HUES64 (cell line): ENCODE measurements at regions not wholly inside any gene's neighbourhood (a gene's known extent, or its start where the extent isn't known, plus 50 kb on each side); places are given as distances from the start of the nearest gene placed in this dataset.

ENCODE experiments used
- H3K27ac ChIP-seq: 2 replicates; pipeline ENCODE4 v1.7.0; 2013; ENCODE audit warnings: low read depth, low read length, inconsistent platforms
- H3K27me3 ChIP-seq: 2 replicates; pipeline ENCODE4 v1.6.1; 2013; ENCODE audit warnings: mild to moderate bottlenecking, low read length; ENCODE audit not compliant: insufficient read depth
- H3K36me3 ChIP-seq: 2 replicates; pipeline ENCODE4 v1.6.1; 2013; ENCODE audit warnings: mild to moderate bottlenecking, low read length; ENCODE audit not compliant: insufficient read depth
- H3K4me1 ChIP-seq: 2 replicates; pipeline ENCODE4 v1.6.1; 2013; ENCODE audit warnings: mild to moderate bottlenecking, low read length, moderate library complexity; ENCODE audit not compliant: insufficient read depth
- H3K4me3 ChIP-seq: 2 replicates; pipeline ENCODE4 v1.5.1; 2013; ENCODE audit warnings: mild to moderate bottlenecking, low read length, moderate library complexity
- H3K9ac ChIP-seq: 2 replicates; pipeline ENCODE4 v1.6.1; 2013; ENCODE audit warnings: mild to moderate bottlenecking, low read depth, low read length
- H3K9me3 ChIP-seq: 2 replicates; pipeline ENCODE4 v1.6.1; 2013; ENCODE audit warnings: low read depth, low read length; ENCODE audit not compliant: insufficient read depth
- WGBS: fragments of 150-250, 120-280 bp; methylation state at CpG from one replicate; pipeline ENCODE4 v1.1.7; 2013; ENCODE audit warnings: missing lambda C conversion rate; 5-methylcytosine and 5-hydroxymethylcytosine counted together

DNA sequence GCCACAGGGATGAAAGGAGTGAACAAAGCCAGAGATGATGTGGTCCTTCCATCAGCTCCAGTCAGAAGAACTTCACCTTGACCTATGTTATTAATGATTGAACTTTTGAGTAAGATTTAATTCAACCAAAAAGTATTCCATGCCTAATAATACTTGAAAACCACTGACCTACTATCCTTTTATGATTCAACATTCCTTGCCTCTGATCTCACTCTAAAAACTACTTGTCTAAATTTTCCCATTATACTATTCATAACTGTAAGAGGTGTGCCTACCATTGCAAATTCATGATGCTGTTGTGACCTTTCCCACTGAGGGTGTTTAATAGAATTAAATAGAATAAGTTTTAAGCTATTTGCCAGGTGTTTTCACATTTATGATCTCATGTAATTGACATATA is 164.7 kb upstream of the GUCY1A2 start:
- Histone ChIP-seq H3K9ac (no peak overlapping the region), H3K4me3 (no peak overlapping the region), H3K4me1 (no peaks in the 10 kb centered on the region), H3K36me3 (no peaks in the 10 kb centered on the region), H3K9me3 (no peaks in the 10 kb centered on the region), H3K27me3 (no peaks in the 10 kb centered on the region), H3K27ac (no peak overlapping the region)

DNA sequence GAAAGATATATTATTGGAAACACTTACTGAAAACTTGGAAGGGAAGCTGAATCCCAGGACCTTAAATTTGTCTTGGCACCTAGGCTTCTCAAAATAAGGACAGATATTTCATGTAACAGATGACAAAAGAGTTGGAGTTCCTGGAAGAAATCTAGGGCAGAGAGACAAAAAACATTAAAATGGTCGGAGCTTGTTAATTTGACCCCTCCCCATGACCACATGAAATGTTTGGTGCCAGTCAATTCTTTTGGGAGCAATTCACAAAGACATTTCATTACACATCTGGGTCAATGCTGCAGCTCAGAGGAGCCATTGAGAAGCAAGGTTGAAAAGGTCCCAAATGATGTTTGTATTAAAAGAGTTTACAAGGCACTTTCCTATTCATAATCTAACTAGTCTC is 162.0 kb upstream of the GUCY1A2 start:
- Histone ChIP-seq H3K36me3 (no peaks in the 10 kb centered on the region), H3K9me3 (no peaks in the 10 kb centered on the region), H3K9ac (no peak overlapping the region), H3K27ac (no peak overlapping the region), H3K4me1 (no peaks in the 10 kb centered on the region), H3K27me3 (no peaks in the 10 kb centered on the region), H3K4me3 (no peak overlapping the region)
- 90% methylated on average over 1 of the region's 1 CpG for WGBS

DNA sequence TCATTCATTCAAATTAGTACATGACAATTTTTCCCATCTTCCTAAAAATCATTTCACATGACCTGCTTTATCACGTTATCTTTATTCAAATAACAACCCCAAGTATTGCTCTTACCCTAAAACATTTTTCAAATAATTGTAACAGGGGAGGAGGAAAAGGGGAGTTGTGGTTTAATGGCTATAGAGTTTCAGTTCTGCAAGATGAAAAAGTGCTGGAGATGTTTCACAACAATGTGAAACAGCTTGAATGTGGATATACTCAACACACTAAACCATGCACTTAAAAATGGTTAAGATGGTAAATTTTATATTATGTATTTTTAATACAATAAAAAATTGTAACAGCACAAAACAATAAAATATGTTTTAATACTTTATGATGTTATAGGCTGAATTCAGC is 161.6 kb upstream of the GUCY1A2 start:
- Histone ChIP-seq H3K27ac (no peak overlapping the region), H3K4me3 (no peak overlapping the region), H3K9me3 (no peaks in the 10 kb centered on the region), H3K36me3 (no peaks in the 10 kb centered on the region), H3K9ac (no peak overlapping the region), H3K27me3 (no peaks in the 10 kb centered on the region), H3K4me1 (no peaks in the 10 kb centered on the region)
- WGBS: 88% methylated on average over 1 of the region's 1 CpG

DNA sequence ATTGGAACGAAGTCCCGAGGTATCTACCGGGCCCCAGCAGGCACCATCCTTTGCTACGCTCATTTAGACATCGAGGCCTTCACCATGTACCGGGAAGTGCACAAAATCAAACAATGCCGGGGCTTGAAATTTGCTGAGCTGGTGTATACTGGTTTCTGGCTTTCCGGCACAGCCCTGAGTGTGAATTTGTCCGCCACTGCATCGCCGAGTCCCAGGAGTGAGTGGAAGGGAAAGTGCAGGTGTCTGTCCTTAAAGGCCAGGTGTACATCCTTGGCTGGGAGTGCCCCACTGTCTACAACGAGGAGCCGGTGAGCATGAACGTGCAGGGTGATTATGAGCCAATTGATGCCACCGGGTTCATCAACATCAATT is 158.8 kb upstream of the GUCY1A2 start:
- no peak overlapping the region for H3K27ac ChIP-seq
- H3K9me3 ChIP-seq: no peaks in the 10 kb centered on the region
- no peaks in the 10 kb centered on the region for H3K36me3 ChIP-seq
- no peak overlapping the region for H3K4me3 ChIP-seq
- H3K27me3 ChIP-seq: no peaks in the 10 kb centered on the region
- WGBS: 91% methylated on average over 15 of the region's 15 CpGs
- peaks cover 8% of the 10 kb centered on the region for H3K4me1 ChIP-seq
- no peak overlapping the region for H3K9ac ChIP-seq

DNA sequence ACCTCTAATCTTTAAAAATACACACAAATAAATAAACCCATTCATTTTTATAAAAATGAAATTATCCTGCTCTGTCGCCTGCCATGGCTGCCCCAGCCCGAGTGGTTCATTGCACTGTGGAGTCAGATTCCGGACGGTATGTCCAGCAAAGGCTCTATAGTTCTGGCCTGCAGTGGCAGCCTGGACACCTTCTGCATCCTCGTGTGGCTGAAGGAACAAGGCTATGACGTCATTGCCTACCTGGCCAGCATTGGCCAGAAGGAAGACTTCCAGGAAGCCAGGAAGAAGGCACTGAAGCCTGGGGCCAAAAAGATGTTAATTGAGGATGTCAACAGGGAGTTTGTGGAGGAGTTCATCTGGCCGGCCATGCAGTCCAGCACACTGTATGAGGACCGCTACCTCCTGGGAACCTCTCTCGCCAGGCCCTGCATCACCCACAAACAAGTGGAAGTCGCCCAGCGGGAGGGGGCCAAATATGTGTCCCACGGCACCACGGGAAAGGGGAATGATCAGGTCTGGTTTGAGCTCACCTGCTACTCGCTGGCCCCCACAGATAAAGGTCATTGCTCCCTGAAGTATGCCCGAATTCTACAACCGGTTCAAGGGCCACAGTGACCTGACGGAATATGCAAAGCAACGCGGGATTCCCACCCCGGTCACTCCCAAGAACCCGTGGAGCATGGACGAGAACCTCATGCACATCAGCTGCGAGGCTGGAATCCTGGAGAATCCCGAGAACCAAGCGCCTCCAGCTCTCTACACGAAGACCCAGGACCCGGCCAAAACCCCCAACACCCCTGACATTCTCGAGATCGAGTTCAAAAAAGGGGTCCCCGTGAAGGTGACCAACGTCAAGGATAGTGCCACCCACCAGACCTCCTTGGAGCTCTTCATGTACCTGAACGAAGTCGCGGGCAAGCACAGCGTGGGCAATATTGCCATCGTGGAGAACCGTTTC is 158.2 kb upstream of the GUCY1A2 start:
- Histone ChIP-seq H3K27ac (no peak overlapping the region), H3K9me3 (no peaks in the 10 kb centered on the region), H3K4me3 (no peak overlapping the region), H3K36me3 (no peaks in the 10 kb centered on the region), H3K4me1 (peaks cover 8% of the 10 kb centered on the region), H3K27me3 (no peaks in the 10 kb centered on the region), H3K9ac (no peak overlapping the region)
- 95% methylated on average over 37 of the region's 37 CpGs for WGBS

DNA sequence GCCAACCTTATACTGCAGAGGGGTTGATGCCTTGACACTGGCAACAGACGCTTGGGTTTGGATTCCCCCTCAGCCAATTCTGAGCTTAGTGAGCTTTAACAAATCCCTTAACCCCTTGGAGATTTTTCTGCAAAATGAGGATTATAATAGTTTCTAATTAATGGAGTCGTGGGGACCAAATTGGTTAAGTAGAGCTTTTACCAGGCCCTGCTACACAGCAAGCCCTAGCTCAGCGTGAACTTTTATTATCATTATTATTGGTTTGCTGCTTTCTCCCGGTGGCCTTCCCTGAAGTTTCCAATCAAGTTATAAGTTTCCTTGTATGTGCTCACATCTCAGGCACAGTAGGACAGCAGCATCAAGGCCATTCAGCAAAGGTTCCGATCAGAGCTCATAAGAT is 156.6 kb upstream of the GUCY1A2 start:
- no peak overlapping the region for H3K4me3 ChIP-seq
- 88% methylated on average over 5 of the region's 5 CpGs for WGBS
- no peak overlapping the region for H3K27ac ChIP-seq
- peaks cover 3% of the 10 kb centered on the region; the same call in 1 of the 2 replicates for H3K9me3 ChIP-seq
- H3K36me3 ChIP-seq: no peaks in the 10 kb centered on the region
- H3K9ac ChIP-seq: no peak overlapping the region
- no peaks in the 10 kb centered on the region for H3K27me3 ChIP-seq
- H3K4me1 ChIP-seq: peaks cover 8% of the 10 kb centered on the region

DNA sequence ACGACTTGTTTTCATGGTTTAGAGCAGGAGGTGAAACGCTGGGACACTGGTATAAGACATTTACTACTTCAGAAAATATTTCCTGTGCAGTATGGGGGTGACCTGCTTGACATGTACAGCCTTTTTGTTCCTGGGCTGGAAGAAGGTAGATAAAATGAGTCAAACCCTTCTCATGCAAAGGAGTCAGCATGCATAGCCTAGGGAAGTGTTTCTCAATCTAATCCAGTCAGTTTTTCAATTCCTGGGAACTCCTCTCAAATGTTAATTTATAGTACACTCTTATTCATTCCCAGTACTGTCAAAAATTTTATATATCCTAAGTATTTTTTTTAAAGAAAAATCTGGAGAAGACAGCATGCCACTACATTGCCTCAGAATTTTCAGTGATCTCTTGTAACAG is 154.7 kb upstream of the GUCY1A2 start:
- WGBS: 80% methylated on average over 1 of the region's 2 CpGs
- H3K4me3 ChIP-seq: no peak overlapping the region
- H3K4me1 ChIP-seq: peaks cover 8% of the 10 kb centered on the region
- H3K36me3 ChIP-seq: no peaks in the 10 kb centered on the region
- no peak overlapping the region for H3K27ac ChIP-seq
- no peak overlapping the region for H3K9ac ChIP-seq
- H3K27me3 ChIP-seq: no peaks in the 10 kb centered on the region
- peaks cover 3% of the 10 kb centered on the region; the same call in 1 of the 2 replicates for H3K9me3 ChIP-seq

DNA sequence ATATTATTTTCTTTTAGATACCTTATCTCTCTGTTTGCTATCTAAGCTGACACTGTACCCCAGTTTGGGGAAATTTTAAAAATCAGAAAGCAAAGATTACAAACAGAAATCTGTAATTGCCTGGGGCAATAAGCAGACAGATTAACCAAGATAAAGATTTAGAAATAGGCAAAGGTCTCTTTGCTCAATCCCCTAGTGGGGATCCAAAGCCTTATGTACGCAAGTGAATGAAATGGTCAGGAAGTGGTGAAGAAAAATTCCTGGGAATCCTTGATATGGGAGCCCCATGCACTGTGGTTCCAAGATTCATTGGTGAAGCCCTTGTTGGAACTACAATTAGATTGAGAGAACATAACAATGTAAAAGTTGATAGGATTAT is 139.5 kb upstream of the GUCY1A2 start:
- H3K27ac ChIP-seq: no peak overlapping the region
- H3K27me3 ChIP-seq: no peaks in the 10 kb centered on the region
- no peaks in the 10 kb centered on the region for H3K36me3 ChIP-seq
- no peaks in the 10 kb centered on the region for H3K9me3 ChIP-seq
- whole genome bisulfite sequencing: 0% methylated on average over 1 of the region's 1 CpG
- no peak overlapping the region for H3K9ac ChIP-seq
- no peak overlapping the region for H3K4me3 ChIP-seq
- H3K4me1 ChIP-seq: peaks cover 12% of the 10 kb centered on the region

DNA sequence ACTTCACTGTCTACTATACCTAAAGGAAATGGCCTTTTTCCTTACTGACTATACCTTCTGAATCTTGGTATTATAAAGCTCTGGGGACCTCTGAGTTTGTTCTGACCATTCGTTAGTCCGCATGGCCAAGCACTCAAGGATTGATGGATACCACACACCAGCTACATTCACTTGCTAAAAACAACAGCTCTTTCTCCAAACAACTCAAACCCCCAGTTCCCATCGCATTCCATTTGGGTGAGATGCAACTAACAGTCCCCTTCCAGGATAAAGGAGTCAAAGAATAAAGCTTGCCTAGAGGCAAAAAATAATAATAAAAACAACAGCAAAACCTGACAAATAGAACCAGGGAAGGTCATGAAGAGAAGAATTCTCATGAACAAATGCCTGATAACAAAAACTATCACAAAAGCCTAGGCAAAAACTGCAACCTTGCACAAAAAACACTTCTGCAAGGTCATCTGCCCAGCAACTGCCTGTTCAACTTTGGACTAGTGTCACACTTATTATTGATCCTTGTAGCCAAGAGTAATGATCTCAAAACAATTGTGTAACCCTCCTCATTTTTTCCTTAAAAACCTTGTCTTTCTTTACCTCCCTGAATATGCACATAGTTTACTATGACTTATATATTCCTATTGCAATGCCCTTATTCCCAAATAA is 139.0 kb upstream of the GUCY1A2 start:
- H3K4me1 ChIP-seq: peaks cover 12% of the 10 kb centered on the region

DNA sequence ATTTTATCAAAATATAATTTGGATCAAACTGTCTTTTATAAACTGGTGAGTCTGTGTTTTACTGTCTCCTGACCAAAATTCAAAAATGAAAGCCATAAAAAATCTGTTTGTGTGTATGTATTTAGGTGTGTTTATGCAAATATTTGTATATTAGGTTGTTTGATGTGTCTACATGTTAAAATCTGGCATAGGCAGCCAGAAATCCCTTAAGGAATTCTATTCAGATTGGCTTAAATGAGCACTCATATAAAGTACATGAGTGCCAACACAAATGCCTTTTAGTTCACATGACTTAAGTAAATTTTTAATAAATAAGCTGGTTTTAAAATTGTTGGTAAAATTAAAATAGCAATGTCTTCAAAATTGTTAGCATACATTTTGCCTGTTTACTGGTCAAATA is 133.3 kb upstream of the GUCY1A2 start:
- Histone ChIP-seq H3K9ac (no peak overlapping the region), H3K36me3 (no peaks in the 10 kb centered on the region), H3K9me3 (no peaks in the 10 kb centered on the region), H3K4me1 (peaks cover under 1% of the 10 kb centered on the region; the same call in 1 of the 2 replicates), H3K27ac (no peak overlapping the region), H3K4me3 (no peak overlapping the region), H3K27me3 (no peaks in the 10 kb centered on the region)

More for the DNA sequence above, 139.0 kb upstream of the GUCY1A2 start:
- Histone ChIP-seq H3K27ac (no peak overlapping the region), H3K36me3 (no peaks in the 10 kb centered on the region), H3K9ac (no peak overlapping the region), H3K27me3 (no peaks in the 10 kb centered on the region), H3K4me3 (no peak overlapping the region), H3K9me3 (no peaks in the 10 kb centered on the region)
- WGBS: 48% methylated on average over 3 of the region's 3 CpGs

DNA sequence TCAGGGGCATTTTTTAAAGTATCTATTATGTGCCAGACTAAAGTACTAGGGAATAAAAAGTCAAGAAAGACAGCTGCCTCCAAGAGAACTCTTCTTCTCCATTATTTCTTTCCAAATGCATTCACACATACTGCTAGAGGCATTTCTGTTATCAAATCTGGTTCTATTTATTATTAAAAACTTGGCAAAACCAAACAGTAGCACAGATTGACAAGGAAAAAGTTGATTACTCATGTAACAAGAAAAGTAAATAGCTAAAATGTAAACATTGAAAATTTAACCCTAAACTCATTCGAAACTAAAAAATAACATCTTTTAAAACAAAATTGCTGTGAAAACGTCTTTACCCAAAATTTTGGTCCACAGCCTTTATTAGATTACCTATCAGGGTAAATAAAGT is 132.9 kb upstream of the GUCY1A2 start:
- H3K4me1 ChIP-seq: no peaks in the 10 kb centered on the region
- no peaks in the 10 kb centered on the region for H3K27me3 ChIP-seq
- H3K9me3 ChIP-seq: no peaks in the 10 kb centered on the region
- WGBS: 95% methylated on average over 2 of the region's 2 CpGs
- H3K36me3 ChIP-seq: no peaks in the 10 kb centered on the region
- no peak overlapping the region for H3K9ac ChIP-seq
- H3K27ac ChIP-seq: no peak overlapping the region
- no peak overlapping the region for H3K4me3 ChIP-seq
